ENCODE measurements at regions not wholly inside any gene's neighbourhood (a gene's known extent, or its start where the extent isn't known, plus 50 kb on each side); places are given as distances from the start of the nearest gene placed in this dataset.

- TF ChIP-seq CTCF (IDR thresholded peaks at IDR 0.05) (no peak), POLR2A (IDR thresholded peaks at IDR 0.05) (no peak)
These were observed 64.6 kb downstream of the HES1 start for GRCh38 chr3:194200422-194201081.

Data from sigmoid colon (tissue), 3 donors.